ENCODE measurements at regions not wholly inside any gene's neighbourhood (a gene's known extent, or its start where the extent isn't known, plus 50 kb on each side); places are given as distances from the start of the nearest gene placed in this dataset.

DNA sequence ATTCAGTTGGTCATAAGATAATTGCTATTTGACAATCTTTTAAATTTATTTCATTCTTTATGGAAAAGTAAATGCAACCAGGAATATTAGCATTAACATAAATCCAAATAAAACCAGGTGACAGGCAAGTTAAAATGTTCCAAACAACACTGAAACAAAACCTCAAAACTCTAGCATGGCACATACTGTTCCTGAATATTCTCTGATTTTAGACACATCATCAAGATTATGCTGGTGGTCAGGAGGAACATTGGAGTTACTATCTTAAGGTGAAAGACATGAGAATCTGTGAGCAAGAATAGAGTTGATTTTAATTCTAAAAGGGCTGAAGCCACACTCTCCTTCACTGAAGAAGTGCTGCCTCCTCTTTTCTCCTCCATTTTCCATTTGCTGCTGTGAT, 421.0 kb upstream of the THBS1 start:
- intact Hi-C loops (cut with DNase I), result loop anchor here in 1 of 10 donors (10.0 kb wide), 1 partner anchor 345 kb away; no protein-coding TSS in a partner anchor
- H3K4me1 ChIP-seq, result peaks cover 0 to 19% (median 4%) of the 10 kb centered on the region in 9 donors

DNA sequence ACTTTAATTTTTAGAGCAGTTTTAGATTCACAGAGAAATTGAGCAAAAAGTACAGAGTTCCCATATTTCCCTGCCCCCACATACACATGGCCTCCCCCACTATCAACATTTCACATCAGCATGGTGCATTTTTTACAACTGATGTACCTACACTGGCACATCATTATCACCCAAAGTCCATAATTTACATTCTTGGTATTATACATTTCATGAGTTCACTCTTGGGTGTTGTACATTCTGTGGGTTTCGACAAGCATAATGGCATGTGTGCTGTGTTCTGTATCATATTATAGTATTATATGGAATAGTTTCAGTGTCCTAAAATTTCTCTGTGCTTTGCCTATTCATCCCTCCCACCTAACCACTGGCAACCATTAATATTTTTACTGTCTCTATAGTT, 419.8 kb upstream of the THBS1 start:
- H3K4me3 ChIP-seq, result no peak overlapping the region
- intact Hi-C loops (cut with DNase I), result loop anchor here in 1 of 10 donors (10.0 kb wide), 1 partner anchor 346 kb away; no protein-coding TSS in a partner anchor
- ATAC-seq (no peak), DNase-seq (no peak)
- H3K27me3 ChIP-seq, result no peaks in the 10 kb centered on the region
- peaks cover 0 to 25% (median 3%) of the 10 kb centered on the region in 9 donors for H3K4me1 ChIP-seq
- TF ChIP-seq, protein P1, sequence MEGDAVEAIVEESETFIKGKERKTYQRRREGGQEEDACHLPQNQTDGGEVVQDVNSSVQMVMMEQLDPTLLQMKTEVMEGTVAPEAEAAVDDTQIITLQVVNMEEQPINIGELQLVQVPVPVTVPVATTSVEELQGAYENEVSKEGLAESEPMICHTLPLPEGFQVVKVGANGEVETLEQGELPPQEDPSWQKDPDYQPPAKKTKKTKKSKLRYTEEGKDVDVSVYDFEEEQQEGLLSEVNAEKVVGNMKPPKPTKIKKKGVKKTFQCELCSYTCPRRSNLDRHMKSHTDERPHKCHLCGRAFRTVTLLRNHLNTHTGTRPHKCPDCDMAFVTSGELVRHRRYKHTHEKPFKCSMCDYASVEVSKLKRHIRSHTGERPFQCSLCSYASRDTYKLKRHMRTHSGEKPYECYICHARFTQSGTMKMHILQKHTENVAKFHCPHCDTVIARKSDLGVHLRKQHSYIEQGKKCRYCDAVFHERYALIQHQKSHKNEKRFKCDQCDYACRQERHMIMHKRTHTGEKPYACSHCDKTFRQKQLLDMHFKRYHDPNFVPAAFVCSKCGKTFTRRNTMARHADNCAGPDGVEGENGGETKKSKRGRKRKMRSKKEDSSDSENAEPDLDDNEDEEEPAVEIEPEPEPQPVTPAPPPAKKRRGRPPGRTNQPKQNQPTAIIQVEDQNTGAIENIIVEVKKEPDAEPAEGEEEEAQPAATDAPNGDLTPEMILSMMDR (IDR thresholded peaks at IDR 0.05), result no peak
- H3K27ac ChIP-seq, result no peak overlapping the region
- H3K36me3 ChIP-seq, result no peaks in the 10 kb centered on the region
- peaks cover 0 to 12% (median 0%) of the 10 kb centered on the region in 11 donors for H3K9me3 ChIP-seq
- WGBS, 2 donors, result 91 to 94% methylated on average over 1 of the region's 1 CpG

More for the DNA sequence above, 421.0 kb upstream of the THBS1 start:
- no peak for DNase-seq
- no peak overlapping the region for H3K4me3 ChIP-seq
- no peaks in the 10 kb centered on the region for H3K27me3 ChIP-seq
- no peak for ATAC-seq
- no peak overlapping the region for H3K27ac ChIP-seq
- H3K9me3 ChIP-seq, result peaks cover 0 to 12% (median 0%) of the 10 kb centered on the region in 11 donors
- H3K36me3 ChIP-seq, result no peaks in the 10 kb centered on the region
- TF ChIP-seq, protein P1 (IDR thresholded peaks at IDR 0.05), result no peak

DNA sequence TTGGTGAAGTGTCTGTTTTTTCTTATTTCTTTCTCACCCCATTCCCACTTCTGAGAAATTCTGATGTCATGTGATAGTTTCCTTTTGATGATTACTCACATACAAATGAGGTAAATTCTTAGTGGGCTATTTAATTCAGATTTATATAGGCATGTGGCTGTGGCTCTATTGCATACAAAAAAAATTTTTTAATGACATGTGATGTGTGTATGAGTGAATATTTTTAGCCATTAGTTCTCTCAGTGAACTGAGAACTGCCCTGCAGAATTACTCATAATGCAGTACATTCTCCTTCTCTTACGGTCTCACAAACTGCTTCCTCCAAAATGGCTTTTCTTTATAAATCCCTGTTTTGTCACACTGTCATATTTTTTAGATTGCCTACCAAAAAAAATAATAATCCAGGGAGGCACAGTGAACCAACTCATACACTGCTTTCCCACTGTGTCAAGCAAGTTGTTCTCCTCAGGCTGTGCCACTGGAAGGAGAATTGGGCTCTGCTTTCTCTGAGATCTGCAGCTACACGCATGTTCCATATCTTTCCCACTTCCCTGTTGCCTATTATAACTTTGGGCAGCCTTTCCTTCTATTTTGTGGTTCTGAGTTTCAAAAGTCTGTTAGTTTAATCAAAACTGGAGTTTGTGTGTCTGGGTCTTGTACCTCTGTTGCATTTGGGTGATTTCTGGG, 415.7 kb upstream of the THBS1 start:
- DNase-seq (no peak), ATAC-seq (peak in 1 of 8 donors; percentile 62)
- WGBS, 2 donors, result 40 to 48% methylated on average over 2 of the region's 2 CpGs
- intact Hi-C loops (cut with DNase I), result loop anchor here in 1 of 10 donors (10.0 kb wide), 1 partner anchor 350 kb away; no protein-coding TSS in a partner anchor
- Histone ChIP-seq H3K27ac (peak overlapping the region in 6 of 10 donors; percentile 2 to 47 (median 13)), H3K9me3 (peaks cover 0 to 12% (median 0%) of the 10 kb centered on the region in 11 donors), H3K27me3 (no peaks in the 10 kb centered on the region), H3K4me1 (peaks cover 0 to 19% (median 0%) of the 10 kb centered on the region in 9 donors), H3K36me3 (no peaks in the 10 kb centered on the region), H3K4me3 (no peak overlapping the region)
- TF ChIP-seq, protein P1 (IDR thresholded peaks at IDR 0.05), result no peak

DNA sequence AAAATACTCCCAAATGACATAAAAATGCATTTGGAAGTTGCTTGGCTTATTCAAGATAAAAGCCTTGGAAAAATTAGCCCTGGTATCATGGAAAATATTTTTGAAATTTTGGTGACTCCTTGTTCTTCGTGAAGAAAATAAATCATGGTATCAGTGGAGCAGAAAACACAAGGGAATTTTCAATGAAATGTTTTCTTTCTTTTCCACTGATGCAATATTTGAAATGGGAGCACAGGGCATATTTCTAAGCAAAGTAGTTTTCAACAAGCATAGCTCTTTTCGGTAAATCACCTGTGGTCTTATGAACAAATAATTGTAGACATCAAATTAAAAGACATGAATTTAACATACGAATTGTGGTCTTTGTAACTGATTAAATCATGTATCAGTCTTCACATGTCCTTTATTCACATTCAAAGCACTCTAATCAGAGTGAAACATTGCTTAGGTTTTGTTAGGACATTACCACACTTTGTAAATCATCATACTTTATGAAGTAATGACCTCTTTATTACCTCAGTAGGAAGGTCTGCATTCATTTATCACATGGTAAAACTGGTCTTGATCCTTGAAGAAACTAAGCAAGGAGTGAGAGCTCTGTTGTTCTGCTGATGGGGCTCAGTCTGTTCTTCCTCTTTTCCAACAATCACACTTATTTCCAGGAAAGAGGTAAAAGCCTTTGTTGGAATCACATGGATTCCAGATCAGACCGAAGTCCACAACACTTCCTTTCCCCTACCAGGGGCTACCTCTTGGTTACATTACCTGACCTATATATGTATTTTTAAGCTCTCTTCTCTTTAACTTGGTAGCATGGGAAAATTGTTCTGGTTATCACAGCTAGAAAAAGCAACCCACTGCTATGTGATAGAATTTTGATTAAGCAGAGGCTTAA, 413.5 kb upstream of the THBS1 start:
- no peak for DNase-seq
- Histone ChIP-seq H3K9me3 (peaks cover 0 to 2% (median 0%) of the 10 kb centered on the region in 11 donors), H3K36me3 (no peaks in the 10 kb centered on the region), H3K27me3 (no peaks in the 10 kb centered on the region), H3K4me3 (no peak overlapping the region), H3K27ac (peak overlapping the region in 6 of 10 donors; percentile 28 to 71 (median 40)), H3K4me1 (peaks cover 0 to 27% (median 7%) of the 10 kb centered on the region in 9 donors)
- TF ChIP-seq, protein P1 (IDR thresholded peaks at IDR 0.05), result no peak
- WGBS, 2 donors, result 68 to 76% methylated on average over 4 of the region's 4 CpGs
- ATAC-seq, result peak in 4 of 8 donors; percentile 20 to 44 (median 29)
- intact Hi-C loops (cut with DNase I), result loop anchor here in 1 of 10 donors (10.0 kb wide), 1 partner anchor 353 kb away; no protein-coding TSS in a partner anchor

All from heart right ventricle (tissue), 16 donors.